Inflammatory macrophage treated with lipopolysaccharide for 1 hour (primary cell): ENCODE measurements at regions not wholly inside any gene's neighbourhood (a gene's known extent, or its start where the extent isn't known, plus 50 kb on each side); places are given as distances from the start of the nearest gene placed in this dataset.
"Not testable (repeated sequence)": the region's sequence is repeated elsewhere in the genome, so short reads cannot be mapped to it uniquely, and the experiment has no call there.

Experiments
- DNase-seq, 2 donors: peaks; one replicate each; pipeline ENCODE4 v3.0.0-alpha.2; 2020 to 2022

GRCh38 chr9:110029429-110029955 is 178.5 kb downstream of the C9orf152 start:
- peak; percentile 96 to 99 for DNase-seq

DNA sequence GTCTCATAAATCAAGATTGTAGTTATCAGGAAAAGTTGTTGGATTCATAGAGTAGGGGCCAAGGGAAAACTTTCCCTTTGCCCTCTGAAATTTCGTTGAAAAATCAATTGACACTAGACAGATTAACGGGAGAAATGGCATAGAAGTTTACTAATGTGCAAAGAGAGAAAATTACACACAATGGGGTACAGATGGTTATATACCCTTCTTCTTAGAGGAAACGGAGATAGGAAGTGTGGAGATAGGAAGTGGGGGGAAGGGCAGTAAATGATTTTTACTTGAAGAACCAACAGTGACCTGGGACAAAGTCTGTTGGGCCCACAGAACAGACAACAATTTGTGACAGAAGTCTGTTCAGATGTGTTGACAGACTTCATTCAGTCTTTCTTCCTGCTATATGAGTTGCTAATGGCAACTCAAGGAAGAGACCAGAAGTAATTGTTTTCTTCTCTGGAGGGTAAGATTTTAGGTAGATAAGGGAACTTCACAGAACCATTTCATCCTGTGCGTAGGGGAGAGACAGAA is 177.9 kb downstream of the C9orf152 start:
- DNase-seq, result no peak

DNA sequence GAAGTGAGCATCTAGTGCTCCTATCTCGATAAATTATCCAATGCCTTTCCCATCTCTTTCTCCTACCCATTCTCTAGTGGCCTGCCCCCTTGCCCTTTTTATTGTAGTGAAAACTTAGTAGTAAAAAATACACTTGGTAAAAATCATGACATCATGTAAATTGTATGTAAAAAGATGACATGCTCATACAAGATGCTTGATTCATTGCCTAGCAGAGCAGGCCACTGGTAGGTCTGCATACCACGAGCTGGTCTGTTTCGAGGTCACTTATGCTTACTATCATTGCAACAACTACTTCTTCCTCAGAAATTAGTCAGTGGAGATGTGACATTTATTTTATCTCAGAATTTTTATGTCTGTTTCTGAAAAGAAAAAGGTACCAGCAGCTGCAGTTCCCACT is 177.3 kb downstream of the C9orf152 start:
- no peak for DNase-seq

DNA sequence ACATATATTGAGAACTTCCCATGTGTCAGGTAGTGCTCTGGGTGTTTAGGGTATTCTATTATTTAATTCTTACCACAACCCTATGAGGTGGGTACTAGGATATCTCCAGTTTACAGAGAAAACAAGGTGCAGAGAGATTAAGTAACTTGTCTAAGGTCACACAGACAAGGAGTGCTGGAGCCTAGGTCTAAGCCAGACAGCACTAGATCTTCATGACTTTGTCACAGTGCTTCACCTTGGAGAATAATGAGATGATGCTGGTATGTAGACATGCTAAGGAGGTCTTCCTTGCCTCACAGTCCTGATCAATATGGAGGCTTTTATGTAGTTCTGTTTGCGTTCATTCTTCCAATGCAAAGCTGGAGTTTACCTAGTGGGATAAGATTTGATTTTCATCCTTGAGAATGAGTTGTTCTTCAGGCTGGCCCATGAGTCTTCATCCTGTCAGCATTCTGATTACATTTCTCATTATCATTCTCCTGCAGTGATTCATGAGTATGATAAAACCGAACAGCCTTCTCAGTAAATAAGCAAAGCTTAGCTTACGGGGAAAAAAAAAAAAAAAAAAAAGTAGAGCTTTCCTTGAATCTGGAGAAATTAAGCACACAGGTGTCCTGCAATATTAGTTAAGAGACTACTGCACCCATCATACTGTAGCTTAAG is 176.3 kb downstream of the C9orf152 start:
- DNase-seq, result no peak

DNA sequence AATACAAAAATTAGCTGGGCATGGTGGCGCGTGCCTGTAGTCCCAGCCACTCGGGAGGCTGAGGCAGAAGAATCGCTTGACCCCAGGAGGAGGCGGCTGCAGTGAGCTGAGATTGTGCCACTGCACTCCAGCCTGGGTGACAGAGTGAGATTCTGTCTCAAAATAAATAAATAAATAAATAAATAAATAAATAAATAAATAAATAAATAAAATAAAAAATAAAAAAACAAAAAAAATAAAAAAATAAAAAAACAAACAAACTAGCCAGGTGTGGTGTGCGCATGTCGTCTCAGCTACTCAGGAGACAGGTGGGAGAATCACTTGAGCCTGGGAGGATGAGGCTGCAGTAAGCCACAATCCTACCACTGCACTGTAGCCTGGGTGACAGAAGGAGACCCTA is 175.4 kb downstream of the C9orf152 start:
- not testable (repeated sequence) for DNase-seq

DNA sequence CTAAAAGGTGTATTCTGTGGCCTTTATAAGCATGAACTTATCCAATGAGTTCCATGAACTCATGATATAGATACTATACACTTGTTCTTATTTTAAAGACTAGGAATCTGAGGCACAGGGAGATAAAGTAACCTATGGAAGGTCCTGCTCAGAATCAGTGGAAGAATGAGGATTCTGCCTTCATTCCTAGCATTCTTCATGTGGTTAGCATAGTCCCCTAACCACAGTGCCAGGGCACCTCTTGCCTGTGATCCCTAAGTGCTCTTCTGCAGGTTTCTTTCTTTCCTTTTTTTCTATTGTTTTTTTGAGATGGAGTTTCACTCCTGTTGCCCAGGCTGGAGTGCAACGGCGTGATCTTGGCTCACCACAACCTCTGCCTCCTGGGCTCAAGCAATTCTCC is 174.1 kb downstream of the C9orf152 start:
- no peak for DNase-seq

DNA sequence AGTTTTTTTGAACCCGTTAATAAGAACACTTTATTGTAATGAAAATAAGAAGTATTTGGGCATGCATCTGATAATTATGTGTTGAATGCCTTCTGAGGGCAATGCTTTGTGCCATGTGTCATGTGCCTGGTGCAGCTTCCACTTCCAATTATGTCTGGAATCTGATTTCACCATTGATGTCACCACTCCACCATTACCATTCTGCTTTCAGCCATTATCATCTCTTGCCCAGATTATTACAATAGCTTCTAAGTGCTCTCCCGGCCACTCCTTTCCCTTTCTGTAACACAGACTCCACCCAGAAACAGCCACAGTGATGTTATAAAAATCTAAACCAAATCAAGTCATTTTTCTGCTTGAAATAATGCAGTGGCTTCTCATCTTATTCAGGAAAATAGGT is 171.7 kb downstream of the C9orf152 start:
- no peak for DNase-seq

GRCh38 chr9:110040788-110041187 is 167.2 kb downstream of the C9orf152 start:
- no peak for DNase-seq

DNA sequence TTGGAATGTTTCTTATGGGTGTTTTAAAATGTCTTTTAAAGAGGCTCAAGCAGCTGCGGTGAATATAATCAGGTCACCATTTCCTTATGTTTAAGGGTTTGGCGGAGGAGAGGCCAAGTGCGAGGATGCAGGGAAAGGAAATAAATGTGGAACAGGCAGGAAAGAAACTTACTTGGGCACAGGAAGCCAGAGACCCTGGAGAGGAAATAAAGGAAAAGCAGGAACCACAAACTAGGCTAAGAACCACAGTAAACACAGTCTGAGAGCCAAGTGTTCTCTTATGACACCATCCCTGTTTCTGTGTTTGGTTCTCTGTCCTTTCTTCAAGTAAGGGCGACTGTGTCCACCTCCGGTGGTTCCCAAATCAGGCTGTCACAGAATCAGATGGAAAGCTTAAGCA is 166.5 kb downstream of the C9orf152 start:
- no peak for DNase-seq

DNA sequence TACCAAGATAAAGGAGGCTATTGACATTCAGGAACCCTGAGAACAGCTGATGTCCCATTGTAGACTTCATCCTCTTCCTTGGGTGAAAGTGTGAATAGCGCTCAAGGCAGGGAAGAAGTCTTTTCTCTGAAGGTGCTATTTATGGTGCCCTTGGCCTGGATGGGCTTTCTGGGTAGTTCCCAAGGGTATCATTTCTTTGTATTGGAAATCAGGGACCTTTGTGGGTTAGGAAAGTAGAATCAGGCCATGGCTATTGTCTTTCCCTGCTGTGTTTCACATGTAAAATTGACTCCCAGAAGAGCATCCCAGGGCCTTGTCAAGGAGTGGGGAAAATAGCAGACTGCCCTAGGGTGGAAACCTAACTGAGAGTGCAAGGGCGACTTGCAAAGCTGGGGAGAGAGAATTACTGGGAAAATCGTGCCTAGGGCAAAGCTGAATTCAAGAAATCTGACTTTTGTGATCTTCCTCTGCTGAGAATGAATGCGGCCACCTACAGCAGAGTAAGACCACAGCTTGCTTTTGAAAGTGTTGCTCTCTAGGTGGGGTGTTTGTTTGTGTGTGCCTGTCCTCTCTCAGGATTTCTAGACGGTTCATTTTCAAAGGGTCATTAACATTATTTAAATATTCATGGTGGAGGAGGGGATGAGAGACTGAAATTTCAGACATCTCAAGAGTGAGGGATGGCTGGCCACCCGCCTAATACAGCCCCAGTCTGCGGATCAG is 160.6 kb downstream of the C9orf152 start:
- DNase-seq, result no peak

- no peak for DNase-seq
Observed at GRCh38 chr9:110047955-110048402, 160.0 kb downstream of the C9orf152 start.

GRCh38 chr9:110048403-110048975 is 159.5 kb downstream of the C9orf152 start:
- DNase-seq, result peak; percentile 74 to 77

DNA sequence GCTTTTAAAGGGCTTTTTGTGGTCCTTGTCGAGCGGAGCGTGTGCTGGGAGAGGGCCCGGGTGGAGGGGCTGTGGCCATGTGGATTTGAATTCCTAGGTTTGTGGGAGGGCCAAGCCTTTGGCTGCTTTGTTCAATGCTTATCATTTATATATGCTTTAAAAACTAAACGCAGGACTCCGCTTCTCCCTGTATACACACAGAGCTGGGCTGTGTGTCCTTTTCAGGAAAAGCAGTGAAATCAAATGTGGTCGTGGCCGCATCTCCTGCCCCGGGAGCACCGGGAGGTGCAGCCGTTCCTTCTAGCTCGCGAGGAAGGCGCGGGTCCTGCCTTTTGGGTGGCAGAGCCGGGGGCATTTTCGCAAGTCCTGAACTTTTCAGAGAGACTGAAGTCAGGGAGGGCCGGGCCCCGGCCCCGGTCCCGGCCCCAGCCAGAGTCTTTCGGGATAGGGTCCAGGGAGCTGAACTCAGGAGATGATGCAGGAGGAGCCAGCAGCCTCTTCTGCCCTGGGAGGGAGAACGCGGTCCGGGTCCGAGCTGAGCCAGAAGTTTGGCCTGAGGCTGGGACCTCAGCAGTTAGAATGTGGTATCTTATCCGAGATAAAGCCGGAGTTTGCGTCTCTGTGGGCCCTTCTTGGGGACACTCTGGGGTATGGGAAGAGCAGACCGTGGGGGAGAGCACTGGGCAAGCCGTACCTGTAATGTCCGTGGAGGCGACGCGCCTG is 158.8 kb downstream of the C9orf152 start:
- peak in 1 of 2 donors; percentile 32 for DNase-seq

DNA sequence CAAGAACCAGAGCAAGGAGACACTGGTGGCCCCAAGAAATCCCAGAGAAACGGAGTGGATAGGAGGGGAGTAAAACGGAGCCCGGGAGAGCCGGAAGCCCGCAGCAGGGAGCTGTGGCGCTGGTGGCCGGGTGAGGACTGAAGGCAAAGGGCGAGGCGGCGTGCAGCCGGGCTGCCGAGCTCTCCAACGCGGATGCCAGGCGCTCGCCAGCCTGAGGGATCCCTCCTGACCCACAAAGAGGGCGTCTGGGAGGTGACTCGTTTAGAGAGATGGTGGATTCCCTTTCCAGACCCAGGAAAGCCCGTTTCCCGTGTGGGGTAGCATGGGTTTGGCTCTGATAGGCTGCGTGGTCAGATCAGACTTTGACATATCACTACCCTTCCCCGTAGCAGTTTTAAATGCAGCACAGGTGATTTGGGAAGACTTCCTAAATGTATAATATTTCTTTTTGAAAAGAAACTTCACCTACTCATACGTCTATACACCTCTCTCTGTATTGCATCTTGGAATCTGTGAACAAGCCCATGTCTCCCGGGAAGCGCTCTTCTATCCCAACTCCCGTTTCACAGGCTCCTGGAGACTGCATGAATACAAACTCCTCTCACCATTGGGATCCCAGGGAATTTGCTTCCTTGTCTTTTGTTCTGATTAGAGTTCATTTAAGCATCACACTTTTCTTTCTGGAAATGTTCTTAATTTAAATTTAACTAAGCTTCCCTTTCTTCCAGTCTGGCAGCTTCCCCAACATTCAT is 158.1 kb downstream of the C9orf152 start:
- DNase-seq, result peak; percentile 45 to 56

GRCh38 chr9:110050925-110051355 is 157.0 kb downstream of the C9orf152 start:
- peak; percentile 75 to 84 for DNase-seq

GRCh38 chr9:110056062-110056461 is 151.9 kb downstream of the C9orf152 start:
- no peak for DNase-seq

DNA sequence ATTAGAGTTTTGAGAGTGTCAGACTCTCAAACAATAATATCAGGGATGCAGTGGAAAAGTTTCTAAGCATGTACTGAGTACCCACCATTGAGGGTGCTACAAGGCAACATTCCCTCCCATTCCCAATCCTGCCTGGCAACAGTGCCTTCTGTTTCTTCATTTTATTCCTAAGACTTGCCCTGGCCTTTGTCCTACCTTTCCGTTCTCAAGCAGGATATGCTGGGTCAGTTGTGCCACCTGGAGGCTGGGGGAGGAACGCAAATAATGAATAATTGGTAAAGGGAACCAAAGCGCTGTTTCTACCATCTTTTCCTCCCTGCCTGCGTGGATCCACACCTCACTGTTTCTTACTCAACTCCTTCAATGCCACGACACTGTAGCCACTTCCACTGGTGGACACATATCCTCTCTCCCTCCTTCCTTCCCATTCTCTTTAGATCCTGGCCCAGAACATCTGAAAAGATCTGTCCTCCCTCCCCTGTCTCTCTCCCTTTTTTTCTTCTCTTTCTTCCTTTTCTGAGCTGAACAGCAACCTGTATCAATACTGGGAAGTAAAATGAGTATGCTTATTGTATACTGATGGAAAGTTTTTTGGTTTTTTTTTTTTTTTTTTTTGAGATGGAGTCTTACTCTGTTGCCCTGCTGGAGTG is 149.5 kb downstream of the C9orf152 start:
- DNase-seq, result peak in 1 of 2 donors; percentile 65

DNA sequence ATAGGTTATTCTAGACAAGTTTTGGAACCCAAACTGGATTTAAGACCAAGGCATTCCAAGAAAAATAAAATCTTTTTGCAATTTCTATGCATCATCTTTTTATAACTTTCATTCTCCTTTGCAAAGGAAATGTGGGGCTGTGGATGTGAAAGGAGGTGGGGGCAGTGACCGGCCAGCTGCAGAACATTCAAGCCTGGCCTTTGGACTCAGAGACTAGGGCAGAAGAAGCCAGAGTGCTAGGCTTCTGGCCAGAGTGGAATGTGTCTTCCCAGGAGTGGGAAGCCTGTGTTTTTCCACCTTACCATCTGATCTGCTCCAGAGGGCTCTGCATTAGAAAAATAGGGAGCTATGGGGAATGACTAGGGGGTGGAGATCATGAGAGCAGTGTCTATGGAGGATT is 148.5 kb downstream of the C9orf152 start:
- no peak for DNase-seq

DNA sequence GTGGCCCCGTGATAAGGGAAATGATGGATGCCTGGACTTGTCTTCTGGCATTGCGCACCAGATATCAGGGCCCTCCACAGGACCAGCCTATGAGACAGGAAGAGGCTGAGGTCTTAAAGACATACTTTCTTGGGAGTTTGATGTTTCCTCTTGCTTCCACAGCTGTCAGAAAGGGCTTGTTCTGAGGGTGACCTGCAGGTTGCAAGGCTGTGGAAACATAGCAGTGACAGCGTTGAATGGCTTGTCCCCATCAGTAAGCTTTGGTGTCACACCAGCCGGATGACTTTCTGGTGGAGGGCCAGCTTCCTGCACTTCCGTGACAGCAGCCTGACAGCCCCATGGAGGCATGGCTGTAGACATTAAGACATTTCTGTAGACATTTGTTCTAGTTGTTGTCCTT is 143.2 kb downstream of the C9orf152 start:
- DNase-seq, result no peak

DNA sequence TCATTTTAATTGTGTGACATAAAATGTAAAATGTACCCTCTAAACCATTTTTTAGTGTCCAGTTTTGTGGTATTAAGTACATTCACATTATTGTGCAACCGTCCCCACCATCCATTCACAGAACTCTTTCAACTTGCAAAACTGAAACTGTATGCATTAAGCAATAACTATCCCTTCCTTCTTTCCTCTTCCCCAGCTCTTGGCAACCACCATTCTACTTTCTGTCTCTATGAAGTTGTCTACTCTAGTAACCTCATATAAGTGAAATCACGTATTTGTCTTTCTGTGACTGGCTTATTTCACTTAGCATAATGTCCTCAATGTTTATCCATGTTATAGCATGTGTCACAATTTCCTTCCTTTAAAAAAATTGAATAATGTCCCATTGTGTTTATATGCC is 142.4 kb downstream of the C9orf152 start:
- peak; percentile 85 to 86 for DNase-seq

- peak; percentile 50 to 62 for DNase-seq
Observed at GRCh38 chr9:110066929-110067716, 140.8 kb downstream of the C9orf152 start.
